Vagina (tissue), 2 donors: ENCODE measurements at regions not wholly inside any gene's neighbourhood (a gene's known extent, or its start where the extent isn't known, plus 50 kb on each side); places are given as distances from the start of the nearest gene placed in this dataset.

Experiments used
- POLR2A ChIP-seq, 2 donors: fragments of 450-650 bp; IDR thresholded peaks; one replicate each; pipeline ENCODE4 v1.6.1; 2017; ENCODE audit warnings: antibody characterized with exemption in 2 of 2, mild to moderate bottlenecking in 2 of 2, moderate library complexity in 2 of 2
- TF ChIP-seq, protein P1 (sequence below), 3 experiments: fragments of 450-650 bp in 2 of 3; fragments of 200-600 bp in 1 of 3; sonication (generic) in 1 of 3; IDR thresholded peaks; one replicate each; pipeline ENCODE4 v1.5.1; 2017 to 2019; ENCODE audit warnings: antibody characterized with exemption in 3 of 3, mild to moderate bottlenecking in 2 of 3, moderate library complexity in 2 of 3

DNA sequence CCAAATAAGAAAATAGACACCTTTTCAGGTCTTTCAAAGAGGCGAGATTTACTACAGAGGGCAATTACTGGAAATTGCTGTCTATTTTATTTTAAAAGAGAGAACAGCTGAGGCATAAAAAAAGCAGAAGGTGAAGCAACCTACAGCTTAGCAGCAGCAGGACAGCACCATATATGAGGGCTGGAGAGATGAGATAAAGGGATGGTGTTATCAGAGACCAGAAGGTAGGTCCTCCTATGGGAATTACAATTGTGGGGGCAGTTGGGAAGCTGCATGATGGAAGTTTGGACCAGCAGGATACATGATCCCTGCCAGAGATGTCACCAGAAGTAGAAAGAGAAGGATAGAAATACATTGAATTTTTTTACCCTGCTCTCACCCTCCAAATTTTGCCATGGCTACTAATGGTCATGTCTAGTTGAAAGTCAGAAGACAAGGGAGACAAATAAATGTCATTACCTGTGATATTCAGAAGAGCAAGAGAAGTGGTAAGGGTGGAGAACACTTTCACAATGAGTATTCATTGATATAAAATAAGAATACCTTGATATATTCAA lies 77.2 kb upstream of the CALCR start:
- TF ChIP-seq, protein P1, sequence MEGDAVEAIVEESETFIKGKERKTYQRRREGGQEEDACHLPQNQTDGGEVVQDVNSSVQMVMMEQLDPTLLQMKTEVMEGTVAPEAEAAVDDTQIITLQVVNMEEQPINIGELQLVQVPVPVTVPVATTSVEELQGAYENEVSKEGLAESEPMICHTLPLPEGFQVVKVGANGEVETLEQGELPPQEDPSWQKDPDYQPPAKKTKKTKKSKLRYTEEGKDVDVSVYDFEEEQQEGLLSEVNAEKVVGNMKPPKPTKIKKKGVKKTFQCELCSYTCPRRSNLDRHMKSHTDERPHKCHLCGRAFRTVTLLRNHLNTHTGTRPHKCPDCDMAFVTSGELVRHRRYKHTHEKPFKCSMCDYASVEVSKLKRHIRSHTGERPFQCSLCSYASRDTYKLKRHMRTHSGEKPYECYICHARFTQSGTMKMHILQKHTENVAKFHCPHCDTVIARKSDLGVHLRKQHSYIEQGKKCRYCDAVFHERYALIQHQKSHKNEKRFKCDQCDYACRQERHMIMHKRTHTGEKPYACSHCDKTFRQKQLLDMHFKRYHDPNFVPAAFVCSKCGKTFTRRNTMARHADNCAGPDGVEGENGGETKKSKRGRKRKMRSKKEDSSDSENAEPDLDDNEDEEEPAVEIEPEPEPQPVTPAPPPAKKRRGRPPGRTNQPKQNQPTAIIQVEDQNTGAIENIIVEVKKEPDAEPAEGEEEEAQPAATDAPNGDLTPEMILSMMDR (IDR thresholded peaks at IDR 0.05), result no peak
- no peak for TF ChIP-seq POLR2A (IDR thresholded peaks at IDR 0.05)
